GM19239 (cell line): ENCODE measurements at regions not wholly inside any gene's neighbourhood (a gene's known extent, or its start where the extent isn't known, plus 50 kb on each side); places are given as distances from the start of the nearest gene placed in this dataset.
A peak's percentile ranks its signal among the peaks of the same experiment; 100 is the strongest.

Source experiments
- DNase-seq: peaks from one replicate; pipeline ENCODE4 v3.0.0; 2011; ENCODE audit warnings: low spot score; ENCODE audit not compliant: insufficient read length
- FAIRE-seq: peaks from 2 replicates; lab custom pipeline; 2011; peaks lifted over from hg19 to GRCh38; lab: Jason Lieb, UNC

- FAIRE-seq = no peak
- DNase-seq = no peak
These were observed 442.4 kb downstream of the LTN1 start for GRCh38 chr21:28550057-28550825.

DNA sequence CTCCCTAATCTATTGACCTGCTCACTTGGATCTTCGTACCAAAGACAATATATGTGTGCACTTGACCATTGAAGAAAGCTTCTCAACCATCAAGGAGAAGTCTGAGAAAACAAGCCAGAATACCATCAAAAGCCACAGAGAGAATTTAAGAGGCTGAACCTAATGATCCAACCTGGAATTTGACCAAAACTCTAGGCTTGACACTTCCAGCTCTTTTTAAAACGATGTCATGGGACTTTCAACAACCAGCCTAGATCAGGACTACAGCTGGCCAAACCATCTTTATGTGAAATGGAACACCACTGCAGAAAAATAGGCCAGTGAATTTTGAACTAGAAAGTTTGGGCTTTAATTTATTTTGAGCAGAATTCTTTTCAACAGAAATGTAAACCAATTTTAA lies 444.4 kb downstream of the LTN1 start:
- DNase-seq = no peak
- FAIRE-seq = no peak

GRCh38 chr21:28547766-28548165 lies 444.9 kb downstream of the LTN1 start:
- FAIRE-seq (no peak), DNase-seq (no peak)

DNA sequence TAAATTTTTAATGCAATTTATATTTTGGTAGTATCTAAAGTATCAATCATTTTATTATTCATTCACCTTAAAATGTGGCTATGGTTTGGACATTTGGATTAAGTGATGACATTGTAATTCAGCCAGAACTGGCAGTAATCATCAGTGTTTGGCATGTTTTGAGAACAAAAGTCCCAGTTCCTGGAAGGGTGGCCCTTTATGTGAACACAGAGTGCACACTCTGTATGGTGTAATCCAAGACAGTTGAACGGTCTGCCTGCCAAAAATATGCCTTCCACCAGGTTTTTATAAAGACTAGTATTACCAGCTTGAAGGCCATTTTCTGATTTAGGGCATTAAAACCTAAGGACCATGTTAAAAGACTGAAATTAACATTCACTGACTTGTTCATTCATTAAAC lies 448.7 kb downstream of the LTN1 start:
- FAIRE-seq (no peak), DNase-seq (no peak)

GRCh38 chr21:28541371-28542112 lies 451.1 kb downstream of the LTN1 start:
- FAIRE-seq = no peak

DNA sequence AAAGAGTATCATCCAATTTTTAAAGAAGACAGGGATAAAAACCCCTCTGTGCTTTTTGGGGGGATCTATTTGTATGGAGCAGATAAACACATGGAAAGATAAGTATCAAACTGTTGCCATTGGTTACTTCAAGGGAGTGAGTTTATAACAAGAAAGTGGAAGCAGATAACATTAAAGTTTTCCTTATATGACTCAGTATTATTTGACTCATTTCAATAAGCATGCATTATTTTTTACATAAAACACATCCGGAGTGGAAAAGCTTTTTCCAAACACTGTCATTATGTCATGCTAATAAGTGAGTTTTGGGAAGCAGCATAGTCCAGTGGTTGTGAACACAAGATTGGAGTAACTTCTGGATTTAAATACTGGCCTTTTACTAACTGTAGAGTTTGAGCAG lies 452.2 kb downstream of the LTN1 start:
- DNase-seq = no peak
- FAIRE-seq = no peak

More at GRCh38 chr21:28541371-28542112, 451.1 kb downstream of the LTN1 start:
- DNase-seq = no peak

DNA sequence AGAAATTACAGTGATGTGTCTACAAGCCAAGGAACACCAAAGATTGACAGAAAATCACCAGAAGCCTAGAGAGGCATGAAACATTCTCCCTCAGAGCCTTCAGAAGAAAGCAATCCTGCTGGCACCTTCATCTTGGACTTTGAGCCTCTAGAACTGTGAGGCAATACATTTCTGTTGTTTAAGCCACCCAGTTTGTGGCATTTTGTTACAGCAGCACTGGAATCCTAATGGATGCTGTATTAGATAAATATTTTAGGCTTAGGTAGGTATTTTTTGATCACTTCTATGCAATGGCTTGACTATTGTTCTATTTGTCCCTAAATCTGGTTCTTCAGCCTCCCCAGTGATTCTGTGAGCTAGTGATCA lies 453.1 kb downstream of the LTN1 start:
- no peak for DNase-seq
- FAIRE-seq = no peak

GRCh38 chr21:28538987-28539622 lies 453.6 kb downstream of the LTN1 start:
- DNase-seq = no peak
- no peak for FAIRE-seq

DNA sequence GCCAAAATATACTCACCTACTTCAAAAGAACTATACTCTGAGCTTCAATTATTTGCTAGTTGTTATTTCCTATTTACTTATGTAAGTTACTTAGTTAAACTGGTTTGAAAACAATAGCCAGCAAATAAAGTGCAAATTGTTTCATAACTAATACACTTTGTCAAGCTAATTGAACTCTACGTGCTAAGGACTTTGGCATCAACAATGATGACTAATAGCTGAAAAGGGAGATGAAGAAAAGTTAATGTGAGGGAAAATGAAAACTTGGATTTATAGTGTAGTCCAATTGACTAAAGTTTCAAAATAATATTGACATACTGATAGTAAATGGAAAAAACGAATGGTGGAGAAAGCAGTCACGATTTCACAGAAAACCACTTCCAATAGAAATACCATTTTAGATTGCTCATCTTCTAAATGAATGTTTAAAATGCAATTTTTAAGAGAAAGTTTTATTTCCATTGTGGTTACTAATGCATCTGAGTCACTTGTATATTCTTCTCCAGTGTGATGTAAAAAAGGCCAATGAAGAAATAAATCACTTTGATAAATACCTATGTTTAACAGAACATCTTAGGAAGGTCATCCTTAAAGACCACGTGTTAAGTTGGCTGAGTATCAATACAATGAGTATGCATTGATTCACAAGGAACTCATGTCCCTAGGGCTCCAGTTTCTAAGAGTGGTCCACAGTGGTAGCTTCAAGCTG lies 455.2 kb downstream of the LTN1 start:
- FAIRE-seq (no peak), DNase-seq (no peak)

- DNase-seq (no peak), FAIRE-seq (no peak)
These were observed 460.2 kb downstream of the LTN1 start for GRCh38 chr21:28532446-28532845.

DNA sequence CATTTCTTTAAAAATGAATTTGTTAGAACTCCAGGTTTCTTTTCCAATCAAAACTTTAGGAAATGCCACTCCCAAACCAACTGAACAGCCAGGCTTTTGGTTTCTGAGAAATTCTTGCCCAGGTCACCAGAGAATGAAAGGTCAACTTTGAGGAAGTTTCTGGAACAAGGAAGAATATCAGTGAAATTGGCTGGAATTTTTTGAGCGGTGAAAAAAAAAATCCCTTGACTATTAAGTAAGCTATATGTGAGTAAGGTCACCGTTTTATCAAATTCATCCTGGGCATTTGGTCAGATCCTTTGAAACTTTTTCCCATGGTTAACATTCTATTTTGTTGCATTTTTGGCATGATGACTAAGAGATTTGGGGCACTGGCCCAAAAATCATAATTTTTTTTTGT lies 469.3 kb downstream of the LTN1 start:
- FAIRE-seq (no peak), DNase-seq (no peak)

GRCh38 chr21:28522014-28522799 lies 470.5 kb downstream of the LTN1 start:
- no peak for DNase-seq
- FAIRE-seq = no peak

- FAIRE-seq (no peak), DNase-seq (no peak)
These were observed 474.0 kb downstream of the LTN1 start for GRCh38 chr21:28518630-28519029.

DNA sequence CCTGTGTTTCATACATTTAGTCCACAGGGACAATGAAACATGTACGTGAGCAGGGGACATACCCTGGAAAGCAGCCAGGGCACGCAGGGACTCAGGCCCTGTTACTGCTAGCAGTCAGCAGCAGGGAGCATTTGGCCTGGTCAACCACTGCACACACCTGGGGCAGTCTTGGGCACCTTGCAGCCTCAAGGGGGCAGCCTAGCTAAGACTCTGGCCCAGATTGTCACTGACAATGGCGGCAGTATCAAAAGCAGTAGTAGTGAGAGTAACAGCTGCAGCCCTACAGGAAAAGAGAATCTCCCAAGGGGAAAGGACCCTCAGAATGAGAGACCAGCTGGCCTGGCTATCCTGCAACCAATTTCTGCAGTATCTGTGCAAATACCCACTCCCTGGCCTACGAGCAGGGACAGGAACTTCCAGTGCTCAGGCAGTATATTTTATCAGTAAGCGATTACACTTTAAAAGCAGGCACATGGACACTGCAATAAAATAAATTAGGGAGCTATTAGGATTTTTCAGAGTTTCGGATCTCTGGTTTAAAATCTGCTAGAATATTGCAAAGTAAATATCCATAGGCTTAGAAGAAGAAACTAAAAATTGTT lies 475.6 kb downstream of the LTN1 start:
- DNase-seq (peak; percentile 29), FAIRE-seq (peak; percentile 56)

DNA sequence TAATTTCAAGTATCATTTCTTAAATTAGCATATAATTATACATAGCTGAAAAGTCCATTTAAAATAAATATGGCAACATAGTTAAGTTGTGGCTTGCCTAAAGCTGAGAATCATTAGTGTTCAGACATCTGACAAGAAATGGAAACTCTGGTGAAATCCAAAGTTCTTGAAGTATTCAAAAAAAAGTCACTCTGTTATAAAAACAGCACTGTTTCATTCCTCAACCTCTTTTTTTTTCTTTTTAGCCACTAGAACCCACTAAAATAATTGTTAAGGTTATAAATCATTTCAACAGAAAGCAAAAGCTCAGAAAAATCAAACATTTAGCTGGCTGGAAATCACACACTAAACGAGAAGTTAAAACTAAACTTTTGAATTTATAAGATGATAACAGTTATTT lies 476.7 kb downstream of the LTN1 start:
- DNase-seq = no peak
- FAIRE-seq = no peak

- no peak for FAIRE-seq
These were observed 479.2 kb downstream of the LTN1 start for GRCh38 chr21:28513428-28513827.

DNA sequence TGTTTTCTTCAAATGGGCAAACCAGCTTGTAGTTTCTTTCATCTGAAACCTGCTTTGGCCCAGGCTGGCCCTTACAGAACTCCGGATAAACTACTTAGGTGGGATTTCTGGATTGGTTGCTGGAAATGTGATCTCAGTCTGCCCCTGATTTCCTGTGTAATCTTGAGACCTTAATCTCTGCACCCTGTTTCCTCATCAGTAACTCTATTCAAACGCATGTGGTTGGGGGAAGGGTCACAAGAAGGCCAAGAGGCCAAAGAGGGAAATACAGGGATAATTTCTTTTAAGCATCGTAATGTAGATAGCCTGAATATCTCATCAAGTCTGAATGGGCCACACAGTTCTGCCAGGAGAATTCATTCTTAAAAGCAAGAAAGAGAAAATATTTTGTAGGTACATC lies 483.6 kb downstream of the LTN1 start:
- FAIRE-seq = no peak

More at GRCh38 chr21:28513428-28513827, 479.2 kb downstream of the LTN1 start:
- no peak for DNase-seq

DNA sequence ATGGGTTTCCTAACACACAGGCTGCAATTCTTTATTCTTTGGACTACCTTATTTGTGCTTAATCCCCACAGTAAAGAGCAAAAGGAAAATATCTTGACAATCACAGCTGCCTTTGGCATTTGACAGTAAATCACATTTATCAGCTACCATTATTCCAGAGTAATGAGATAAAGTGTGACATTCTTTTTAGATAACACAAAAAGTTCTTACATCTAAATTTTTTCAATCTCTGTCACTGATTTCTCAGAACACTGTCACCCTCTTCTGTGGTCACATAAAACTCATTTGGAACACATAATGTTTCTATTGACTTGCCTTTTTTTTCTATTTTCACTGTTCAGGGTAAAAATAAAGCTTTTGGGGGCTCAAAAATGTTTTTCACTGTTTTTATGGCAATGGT lies 484.6 kb downstream of the LTN1 start:
- FAIRE-seq = no peak
- DNase-seq = no peak

More for the DNA sequence above, 483.6 kb downstream of the LTN1 start:
- no peak for DNase-seq

- DNase-seq = no peak
- no peak for FAIRE-seq
These were observed 496.2 kb downstream of the LTN1 start for GRCh38 chr21:28496517-28496916.
